Progenitor cell of endocrine pancreas (in vitro differentiated cells): ENCODE measurements at regions not wholly inside any gene's neighbourhood (a gene's known extent, or its start where the extent isn't known, plus 50 kb on each side); places are given as distances from the start of the nearest gene placed in this dataset.
"Not testable (repeated sequence)": the region's sequence is repeated elsewhere in the genome, so short reads cannot be mapped to it uniquely, and the experiment has no call there.

Experiments
- DNase-seq: peaks from one replicate; pipeline ENCODE4 v3.0.0; 2021; ENCODE audit warnings: low spot score; ENCODE audit not compliant: unreplicated experiment
- H3K27ac Mint-ChIP-seq: 2 replicates; pipeline ENCODE4 v1.8.0; 2021; ENCODE audit warnings: mild to moderate bottlenecking, moderate library complexity, mixed read lengths
- H3K27me3 Mint-ChIP-seq: 2 replicates; pipeline ENCODE4 v1.8.0; 2021; ENCODE audit warnings: mixed read lengths
- H3K36me3 Mint-ChIP-seq: 2 replicates; pipeline ENCODE4 v1.8.0; 2022; ENCODE audit warnings: mixed read lengths; ENCODE audit not compliant: insufficient read depth
- H3K4me1 Mint-ChIP-seq: 2 replicates; pipeline ENCODE4 v1.8.0; 2021; ENCODE audit warnings: low read depth, mixed read lengths
- H3K4me3 Mint-ChIP-seq: 2 replicates; pipeline ENCODE4 v1.8.0; 2021; ENCODE audit warnings: low read depth, mild to moderate bottlenecking, moderate library complexity, mixed read lengths
- H3K9me3 Mint-ChIP-seq: 2 replicates; pipeline ENCODE4 v1.8.0; 2021; ENCODE audit warnings: low read depth, mixed read lengths
- TF ChIP-seq, protein P1 (sequence below): fragments of 200-600 bp; sonication (generic); IDR thresholded peaks from one replicate; pipeline ENCODE4 v1.5.0; 2021; ENCODE audit warnings: antibody characterized with exemption, mild to moderate bottlenecking; ENCODE audit not compliant: unreplicated experiment

GRCh38 chr13:80881034-80881433 lies 540.1 kb upstream of the SPRY2 start:
- DNase-seq = no peak
- Mint-ChIP-seq H3K36me3 (no peaks in the 10 kb centered on the region), H3K4me1 (peaks cover 20% of the 10 kb centered on the region), H3K27me3 (peaks cover 27% of the 10 kb centered on the region), H3K27ac (no peak overlapping the region), H3K9me3 (no peaks in the 10 kb centered on the region), H3K4me3 (no peak overlapping the region)
- TF ChIP-seq, protein P1, sequence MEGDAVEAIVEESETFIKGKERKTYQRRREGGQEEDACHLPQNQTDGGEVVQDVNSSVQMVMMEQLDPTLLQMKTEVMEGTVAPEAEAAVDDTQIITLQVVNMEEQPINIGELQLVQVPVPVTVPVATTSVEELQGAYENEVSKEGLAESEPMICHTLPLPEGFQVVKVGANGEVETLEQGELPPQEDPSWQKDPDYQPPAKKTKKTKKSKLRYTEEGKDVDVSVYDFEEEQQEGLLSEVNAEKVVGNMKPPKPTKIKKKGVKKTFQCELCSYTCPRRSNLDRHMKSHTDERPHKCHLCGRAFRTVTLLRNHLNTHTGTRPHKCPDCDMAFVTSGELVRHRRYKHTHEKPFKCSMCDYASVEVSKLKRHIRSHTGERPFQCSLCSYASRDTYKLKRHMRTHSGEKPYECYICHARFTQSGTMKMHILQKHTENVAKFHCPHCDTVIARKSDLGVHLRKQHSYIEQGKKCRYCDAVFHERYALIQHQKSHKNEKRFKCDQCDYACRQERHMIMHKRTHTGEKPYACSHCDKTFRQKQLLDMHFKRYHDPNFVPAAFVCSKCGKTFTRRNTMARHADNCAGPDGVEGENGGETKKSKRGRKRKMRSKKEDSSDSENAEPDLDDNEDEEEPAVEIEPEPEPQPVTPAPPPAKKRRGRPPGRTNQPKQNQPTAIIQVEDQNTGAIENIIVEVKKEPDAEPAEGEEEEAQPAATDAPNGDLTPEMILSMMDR = no peak

- no peak for DNase-seq
- Mint-ChIP-seq H3K4me1 (peaks cover 15% of the 10 kb centered on the region), H3K27ac (no peak overlapping the region), H3K27me3 (peaks cover 21% of the 10 kb centered on the region), H3K36me3 (no peaks in the 10 kb centered on the region), H3K4me3 (no peak overlapping the region), H3K9me3 (no peaks in the 10 kb centered on the region)
- TF ChIP-seq, protein P1 = no peak
These were observed 537.0 kb upstream of the SPRY2 start for GRCh38 chr13:80877944-80878241.

- Mint-ChIP-seq H3K4me1 (peaks cover 15% of the 10 kb centered on the region), H3K27ac (no peak overlapping the region), H3K9me3 (no peaks in the 10 kb centered on the region)
These were observed 536.5 kb upstream of the SPRY2 start for GRCh38 chr13:80877209-80877943.

GRCh38 chr13:80873589-80873988 lies 532.7 kb upstream of the SPRY2 start:
- Mint-ChIP-seq H3K4me1 (peaks cover 8% of the 10 kb centered on the region), H3K4me3 (no peak overlapping the region), H3K9me3 (no peaks in the 10 kb centered on the region), H3K27ac (no peak overlapping the region), H3K36me3 (no peaks in the 10 kb centered on the region), H3K27me3 (peaks cover 10% of the 10 kb centered on the region)
- no peak for DNase-seq
- TF ChIP-seq, protein P1 = no peak

More at GRCh38 chr13:80877209-80877943, 536.5 kb upstream of the SPRY2 start:
- Mint-ChIP-seq H3K27me3 (peaks cover 21% of the 10 kb centered on the region), H3K4me3 (no peak overlapping the region), H3K36me3 (no peaks in the 10 kb centered on the region)
- no peak for DNase-seq
- TF ChIP-seq, protein P1 = no peak

- not testable (repeated sequence) for DNase-seq, H3K9me3 Mint-ChIP-seq, H3K36me3 Mint-ChIP-seq, H3K27ac Mint-ChIP-seq, H3K4me3 Mint-ChIP-seq, H3K4me1 Mint-ChIP-seq
- peaks cover 13% of the 10 kb centered on the region for H3K27me3 Mint-ChIP-seq
These were observed 531.0 kb upstream of the SPRY2 start for GRCh38 chr13:80871971-80872370.

GRCh38 chr13:80871481-80871880 lies 530.6 kb upstream of the SPRY2 start:
- H3K4me1 Mint-ChIP-seq = peaks cover 9% of the 10 kb centered on the region
- no peak for DNase-seq

More at GRCh38 chr13:80871481-80871880, 530.6 kb upstream of the SPRY2 start:
- no peaks in the 10 kb centered on the region for H3K9me3 Mint-ChIP-seq
- H3K4me3 Mint-ChIP-seq = no peak overlapping the region
- H3K36me3 Mint-ChIP-seq = no peaks in the 10 kb centered on the region
- TF ChIP-seq, protein P1 = no peak
- H3K27ac Mint-ChIP-seq = no peak overlapping the region
- H3K27me3 Mint-ChIP-seq = peaks cover 13% of the 10 kb centered on the region
